Astrocyte (in vitro differentiated cells and primary cell): ENCODE measurements at regions not wholly inside any gene's neighbourhood (a gene's known extent, or its start where the extent isn't known, plus 50 kb on each side); places are given as distances from the start of the nearest gene placed in this dataset.

Experiments
- EZH2 ChIP-seq: IDR thresholded peaks from 2 replicates; pipeline ENCODE4 v1.6.1; 2012; ENCODE audit warnings: mild to moderate bottlenecking, low read length, inconsistent platforms; ENCODE audit not compliant: insufficient read depth
- TF ChIP-seq, protein P1 (sequence below): IDR thresholded peaks from 2 replicates; pipeline ENCODE4 v1.5.1; 2011; ENCODE audit warnings: low read depth, mild to moderate bottlenecking, inconsistent platforms, low read length, moderate library complexity; ENCODE audit not compliant: insufficient read depth

DNA sequence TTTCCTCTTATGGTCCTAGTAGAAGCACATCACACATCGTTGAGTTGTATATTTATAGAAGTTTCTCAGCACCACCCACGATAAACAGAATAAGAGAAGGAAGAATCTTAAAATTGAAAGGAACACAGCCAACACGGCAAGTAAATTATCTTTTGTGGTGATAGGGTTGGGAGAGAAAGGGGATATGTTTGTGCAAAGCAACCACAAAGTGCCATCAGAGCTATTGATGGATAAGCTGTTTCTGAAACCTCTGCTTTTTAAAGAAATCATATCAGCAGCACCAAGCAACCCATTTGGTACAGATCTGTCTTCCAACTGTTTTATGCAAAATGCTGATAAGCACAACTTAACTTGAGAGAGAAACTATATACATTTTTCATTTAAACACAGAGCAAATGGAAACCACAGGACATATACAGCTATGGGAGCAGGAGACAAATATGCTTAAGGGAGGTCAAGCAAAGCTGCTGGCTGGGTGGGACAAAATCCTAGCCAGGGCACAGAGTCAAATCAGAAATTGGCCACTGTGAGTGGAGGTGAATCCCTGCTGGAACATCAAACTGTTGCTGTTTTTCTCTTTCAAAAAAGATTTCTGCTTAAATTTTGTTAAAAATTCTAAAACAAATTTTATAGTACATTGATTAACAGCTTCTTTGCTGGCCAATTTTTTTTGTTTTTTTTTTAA lies 194.0 kb upstream of the HHIP start:
- TF ChIP-seq, protein P1, sequence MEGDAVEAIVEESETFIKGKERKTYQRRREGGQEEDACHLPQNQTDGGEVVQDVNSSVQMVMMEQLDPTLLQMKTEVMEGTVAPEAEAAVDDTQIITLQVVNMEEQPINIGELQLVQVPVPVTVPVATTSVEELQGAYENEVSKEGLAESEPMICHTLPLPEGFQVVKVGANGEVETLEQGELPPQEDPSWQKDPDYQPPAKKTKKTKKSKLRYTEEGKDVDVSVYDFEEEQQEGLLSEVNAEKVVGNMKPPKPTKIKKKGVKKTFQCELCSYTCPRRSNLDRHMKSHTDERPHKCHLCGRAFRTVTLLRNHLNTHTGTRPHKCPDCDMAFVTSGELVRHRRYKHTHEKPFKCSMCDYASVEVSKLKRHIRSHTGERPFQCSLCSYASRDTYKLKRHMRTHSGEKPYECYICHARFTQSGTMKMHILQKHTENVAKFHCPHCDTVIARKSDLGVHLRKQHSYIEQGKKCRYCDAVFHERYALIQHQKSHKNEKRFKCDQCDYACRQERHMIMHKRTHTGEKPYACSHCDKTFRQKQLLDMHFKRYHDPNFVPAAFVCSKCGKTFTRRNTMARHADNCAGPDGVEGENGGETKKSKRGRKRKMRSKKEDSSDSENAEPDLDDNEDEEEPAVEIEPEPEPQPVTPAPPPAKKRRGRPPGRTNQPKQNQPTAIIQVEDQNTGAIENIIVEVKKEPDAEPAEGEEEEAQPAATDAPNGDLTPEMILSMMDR, result no peak
- TF ChIP-seq EZH2, result no peak
